ENCODE measurements at regions not wholly inside any gene's neighbourhood (a gene's known extent, or its start where the extent isn't known, plus 50 kb on each side); places are given as distances from the start of the nearest gene placed in this dataset.
"Not testable (repeated sequence)": the region's sequence is repeated elsewhere in the genome, so short reads cannot be mapped to it uniquely, and the experiment has no call there.

GRCh38 chr21:5013455-5014304, 5507.7 kb upstream of the TPTE start:
- not testable (repeated sequence) for DNase-seq (ENCODE audit: low read depth in 2 of 2)

DNA sequence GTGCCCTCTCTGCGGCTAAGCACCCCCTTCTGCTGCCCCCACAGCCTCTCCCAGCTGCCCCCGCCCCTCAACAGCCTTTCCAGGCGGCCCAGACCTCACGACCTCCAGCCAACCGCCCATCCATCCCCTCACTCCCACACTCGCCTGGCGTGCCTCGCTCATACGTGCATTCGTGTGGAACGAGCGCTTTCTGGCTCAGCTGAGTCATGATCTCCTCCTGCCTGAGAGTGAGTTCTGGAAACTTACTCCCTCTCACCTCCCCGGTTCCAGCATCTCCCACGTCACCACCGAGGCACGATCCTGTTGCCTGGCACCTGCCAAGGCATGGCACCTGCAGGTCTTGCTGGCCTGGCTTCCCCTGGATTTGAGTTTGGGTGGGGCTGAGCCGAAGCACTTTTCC, 5506.2 kb upstream of the TPTE start:
- not testable (repeated sequence) for DNase-seq (ENCODE audit: low read depth in 2 of 2)

DNA sequence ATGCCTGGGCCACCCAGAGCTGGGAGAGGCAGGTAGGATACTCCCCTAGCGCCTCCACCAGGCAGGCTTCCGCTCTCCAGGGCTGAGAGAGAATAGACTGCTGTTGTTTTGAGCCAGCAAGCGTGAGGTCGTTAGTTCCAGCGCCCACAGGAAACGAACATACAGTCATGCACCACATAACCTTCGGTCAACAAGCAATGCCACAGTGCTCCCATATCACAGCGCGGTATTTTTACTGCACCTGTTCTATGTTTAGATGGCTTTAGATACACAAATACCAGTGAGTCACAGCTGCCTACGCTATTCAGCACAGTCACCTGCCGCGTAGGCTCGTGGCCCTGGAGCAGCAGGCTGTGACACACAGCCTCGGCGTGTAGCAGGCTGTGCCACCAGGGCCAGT, 5502.3 kb upstream of the TPTE start:
- DNase-seq (ENCODE audit: low read depth in 2 of 2), result not testable (repeated sequence)

DNA sequence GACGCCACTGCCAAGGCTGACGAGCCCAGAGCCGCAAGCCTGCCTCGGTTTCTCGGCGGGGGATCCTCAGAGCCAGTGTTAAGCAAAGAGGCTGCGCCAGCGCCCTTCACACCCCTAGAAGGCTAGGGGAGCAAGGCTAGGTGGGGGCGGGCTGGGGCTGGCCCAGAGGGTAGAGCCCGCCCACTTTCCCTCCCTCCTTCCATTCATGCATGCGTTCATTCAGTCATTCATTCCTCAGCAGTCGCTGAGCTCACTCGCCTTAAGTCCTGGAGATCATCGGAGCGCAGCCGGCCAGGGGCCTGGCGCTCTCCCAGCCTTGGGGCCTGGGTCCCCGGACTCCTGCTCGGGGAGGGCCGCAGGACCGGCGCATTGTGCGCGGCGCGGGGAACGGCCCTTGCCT, 5499.6 kb upstream of the TPTE start:
- DNase-seq (ENCODE audit: low read depth in 2 of 2), result not testable (repeated sequence)

- DNase-seq (ENCODE audit: low read depth in 2 of 2), result not testable (repeated sequence)
These were observed 5499.1 kb upstream of the TPTE start for GRCh38 chr21:5022254-5022653.

GRCh38 chr21:5022748-5023147, 5498.6 kb upstream of the TPTE start:
- DNase-seq (ENCODE audit: low read depth in 2 of 2), result not testable (repeated sequence)

DNA sequence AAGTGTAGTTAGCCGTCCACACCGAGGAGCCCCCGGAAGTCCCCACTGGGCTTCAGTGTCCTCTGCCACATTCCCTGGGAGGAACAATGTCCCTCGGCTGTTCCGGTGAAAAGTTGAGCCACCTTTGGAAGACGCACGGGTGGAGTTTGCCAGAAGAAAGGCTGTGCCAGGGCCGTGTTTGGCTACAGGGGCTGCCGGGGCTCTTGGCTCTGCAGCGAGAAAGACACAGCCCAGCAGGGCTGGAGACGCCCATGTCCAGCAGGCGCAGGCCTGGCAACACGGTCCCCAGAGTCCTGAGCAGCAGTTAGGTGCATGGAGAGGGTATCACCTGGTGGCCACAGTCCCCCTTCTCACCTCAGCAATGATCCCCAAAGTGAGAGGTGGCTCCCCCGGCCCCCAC, 5486.2 kb upstream of the TPTE start:
- DNase-seq (ENCODE audit: low read depth in 2 of 2), result not testable (repeated sequence)

DNA sequence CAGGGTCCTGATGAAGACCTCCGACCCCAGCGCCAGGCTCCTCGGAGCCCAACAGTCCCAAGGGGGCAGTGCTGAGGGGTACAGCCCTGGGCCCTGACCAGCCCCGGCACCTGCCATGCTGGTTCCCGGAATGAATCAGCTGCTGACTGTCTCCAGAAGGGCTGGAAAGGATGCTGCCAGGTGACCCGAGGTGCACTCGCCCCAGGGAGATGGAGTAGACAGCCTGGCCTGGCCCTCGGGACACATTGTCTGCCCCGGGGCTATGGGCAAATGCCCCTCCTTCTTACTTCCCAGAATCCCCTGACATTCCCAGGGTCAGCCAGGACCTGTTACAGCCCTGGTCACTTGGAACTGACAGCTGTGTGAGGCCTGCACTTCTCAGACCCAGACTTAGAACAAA, 5485.8 kb upstream of the TPTE start:
- not testable (repeated sequence) for DNase-seq (ENCODE audit: low read depth in 2 of 2)

GRCh38 chr21:5037606-5038331, 5483.6 kb upstream of the TPTE start:
- DNase-seq (ENCODE audit: low read depth in 2 of 2), result not testable (repeated sequence)

- DNase-seq (ENCODE audit: low read depth in 2 of 2), result not testable (repeated sequence)
These were observed 5481.5 kb upstream of the TPTE start for GRCh38 chr21:5039926-5040325.

- not testable (repeated sequence) for DNase-seq (ENCODE audit: low read depth in 2 of 2)
These were observed 5478.8 kb upstream of the TPTE start for GRCh38 chr21:5042583-5042982.

- DNase-seq (ENCODE audit: low read depth in 2 of 2), result not testable (repeated sequence)
These were observed 5476.6 kb upstream of the TPTE start for GRCh38 chr21:5044812-5045211.

- DNase-seq (ENCODE audit: low read depth in 2 of 2), result not testable (repeated sequence)
These were observed 5469.9 kb upstream of the TPTE start for GRCh38 chr21:5051303-5052018.

DNA sequence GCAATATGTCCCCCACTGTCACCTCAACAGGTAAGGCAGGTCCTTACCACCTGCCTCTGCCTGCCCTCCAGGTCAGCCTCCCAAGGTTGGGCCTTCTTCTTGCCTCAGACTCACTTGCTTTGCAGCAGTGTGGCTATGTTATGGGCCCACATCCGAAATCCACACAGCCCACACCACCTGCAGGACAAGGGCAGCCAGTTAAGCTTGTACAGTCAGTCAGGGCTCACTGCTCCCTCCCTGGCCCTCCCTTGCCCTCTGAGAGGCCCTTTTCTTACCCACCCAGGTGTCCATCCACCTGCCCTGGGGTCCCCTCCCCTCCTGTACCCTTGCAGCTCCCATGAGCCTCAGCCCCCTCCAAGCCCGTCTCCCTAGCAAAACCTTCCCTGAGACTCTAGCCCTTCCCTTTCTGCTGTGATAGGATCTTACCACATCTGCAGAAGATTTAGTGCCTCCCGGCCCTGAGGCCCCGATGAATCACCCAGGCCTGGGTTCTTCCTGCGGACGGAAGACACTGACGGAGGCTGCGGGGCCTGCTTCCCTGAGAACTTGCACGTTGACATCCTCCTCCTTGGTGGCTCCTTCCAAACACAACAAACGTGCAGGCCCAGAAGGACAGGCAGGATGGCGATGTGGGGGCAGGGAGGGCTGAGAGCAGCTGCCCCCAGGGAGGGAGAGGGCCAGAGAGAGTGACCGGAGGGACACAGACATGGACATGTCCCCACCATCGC, 5466.2 kb upstream of the TPTE start:
- DNase-seq (ENCODE audit: low read depth in 2 of 2), result not testable (repeated sequence)

GRCh38 chr21:5055996-5056962, 5465.1 kb upstream of the TPTE start:
- not testable (repeated sequence) for DNase-seq (ENCODE audit: low read depth in 2 of 2)

DNA sequence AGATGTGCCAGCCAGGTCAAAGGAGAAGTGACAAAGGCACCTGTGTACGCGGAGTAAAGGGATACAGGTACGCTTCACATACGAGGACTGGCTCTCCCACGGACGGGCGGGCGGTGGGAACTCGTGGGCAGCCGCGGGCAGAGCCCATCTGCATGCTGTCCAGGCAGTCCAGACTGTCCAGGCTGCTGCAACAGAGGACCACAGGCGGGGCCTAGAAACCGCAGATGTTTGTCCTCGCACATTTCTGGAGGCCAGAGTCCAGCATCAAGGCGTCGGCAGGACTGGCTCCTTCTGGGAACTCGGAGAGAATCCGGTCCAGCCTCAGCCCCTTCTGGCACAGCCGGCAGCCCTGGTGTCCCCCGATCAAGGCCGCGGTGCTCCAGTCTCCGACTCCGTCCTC, 5464.3 kb upstream of the TPTE start:
- not testable (repeated sequence) for DNase-seq (ENCODE audit: low read depth in 2 of 2)

DNA sequence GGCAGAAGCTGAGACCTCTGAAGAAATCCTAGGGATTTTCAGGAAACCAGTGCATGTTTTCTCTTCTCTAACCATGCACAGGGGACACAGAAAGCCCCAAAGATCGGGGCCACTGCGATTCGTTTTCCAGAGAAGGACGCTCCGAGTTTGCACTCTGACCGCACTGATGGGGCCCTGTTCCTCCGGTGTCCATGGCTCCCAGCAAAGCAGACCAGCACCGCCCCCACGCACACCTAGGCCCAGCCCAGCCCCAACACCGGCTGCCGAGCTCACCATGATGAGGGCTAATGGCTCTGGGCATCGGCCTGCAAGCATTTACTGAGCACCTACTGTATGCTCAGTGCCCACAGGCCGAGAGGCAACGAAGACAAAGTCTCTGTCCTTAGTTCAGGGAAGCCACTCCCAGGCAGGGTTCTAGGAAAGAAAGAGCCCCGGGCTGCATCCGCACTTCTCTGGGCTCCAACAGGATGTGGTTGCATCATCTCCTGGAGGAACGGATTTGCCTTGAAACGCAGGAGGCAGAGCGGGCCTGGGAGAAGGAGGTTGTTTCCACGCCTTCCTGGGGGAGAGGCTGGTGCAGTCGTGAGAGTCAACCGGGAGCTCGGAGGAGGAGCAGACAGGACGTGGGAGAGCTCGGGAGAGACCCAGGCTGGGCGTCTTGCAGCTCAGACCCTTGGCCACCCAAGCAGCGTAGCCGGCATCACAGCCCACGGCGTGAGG, 5460.9 kb upstream of the TPTE start:
- DNase-seq (ENCODE audit: low read depth in 2 of 2), result not testable (repeated sequence)

GRCh38 chr21:5064581-5065142, 5456.7 kb upstream of the TPTE start:
- not testable (repeated sequence) for DNase-seq (ENCODE audit: low read depth in 2 of 2)
